Neural cell (in vitro differentiated cells): ENCODE measurements at regions not wholly inside any gene's neighbourhood (a gene's known extent, or its start where the extent isn't known, plus 50 kb on each side); places are given as distances from the start of the nearest gene placed in this dataset.
"Not testable (repeated sequence)": the region's sequence is repeated elsewhere in the genome, so short reads cannot be mapped to it uniquely, and the experiment has no call there.

Source experiments
- H2AFZ ChIP-seq: fragments of 200-600, 300-800 bp; sonication (generic), shearing (Covaris generic); 2 replicates; pipeline ENCODE4 v1.6.0; 2014; ENCODE audit warnings: low read depth, mild to moderate bottlenecking, antibody characterized with exemption, low read length, moderate library complexity
- H3F3A ChIP-seq: fragments of 200-600 bp; shearing (Covaris generic); 2 replicates; pipeline ENCODE4 v1.6.1; 2016; ENCODE audit warnings: mild to moderate bottlenecking, moderate library complexity, mixed read lengths, antibody characterized with exemption, low read length; ENCODE audit not compliant: insufficient read depth, poor library complexity, severe bottlenecking
- H3K27ac ChIP-seq: fragments of 200-600, 300-800 bp; sonication (generic), shearing (Covaris generic); 2 replicates; pipeline ENCODE4 v1.5.1; 2014; ENCODE audit warnings: mild to moderate bottlenecking, low read length, moderate library complexity
- H3K27me3 ChIP-seq: fragments of 300-800, 200-600 bp; sonication (generic), shearing (Covaris generic); 2 replicates; pipeline ENCODE4 v1.6.0; 2014; ENCODE audit warnings: mild to moderate bottlenecking, low read depth, low read length, moderate library complexity; ENCODE audit not compliant: insufficient read depth
- H3K36me3 ChIP-seq: fragments of 300-800, 200-600 bp; sonication (generic), shearing (Covaris generic); 2 replicates; pipeline ENCODE4 v1.5.1; 2014; ENCODE audit warnings: mild to moderate bottlenecking, antibody characterized with exemption, low read length, moderate library complexity; ENCODE audit not compliant: insufficient read depth
- H3K4me2 ChIP-seq: fragments of 300-800, 200-600 bp; sonication (generic), shearing (Covaris generic); 2 replicates; pipeline ENCODE4 v1.6.0; 2014; ENCODE audit warnings: mild to moderate bottlenecking, low read length
- H3K4me3 ChIP-seq: fragments of 300-800, 200-600 bp; sonication (generic), shearing (Covaris generic); 2 replicates; pipeline ENCODE4 v1.5.1; 2014; ENCODE audit warnings: mild to moderate bottlenecking, low read length, moderate library complexity
- H3K79me2 ChIP-seq: fragments of 200-600 bp; shearing (Covaris generic); replicated peaks from 2 replicates; pipeline ENCODE4 v1.6.0; 2014; ENCODE audit warnings: mild to moderate bottlenecking, low read length, moderate library complexity; ENCODE audit not compliant: insufficient read depth
- H3K9ac ChIP-seq: fragments of 300-800, 200-600 bp; sonication (generic), shearing (Covaris generic); 2 replicates; pipeline ENCODE4 v1.6.1; 2016; ENCODE audit warnings: mild to moderate bottlenecking, low read length, mixed read lengths
- H3K9me2 ChIP-seq: fragments of 200-600 bp; shearing (Covaris generic); 2 replicates; pipeline ENCODE4 v1.6.1; 2016; ENCODE audit warnings: mild to moderate bottlenecking, low read length, mixed read lengths; ENCODE audit not compliant: insufficient read depth
- H3K9me3 ChIP-seq: fragments of 200-600, 300-800 bp; sonication (generic), shearing (Covaris generic); 2 replicates; pipeline ENCODE4 v1.6.1; 2016; ENCODE audit warnings: mild to moderate bottlenecking, mixed run types, low read length, moderate library complexity, mixed read lengths
- H4K20me1 ChIP-seq: fragments of 200-600 bp; shearing (Covaris generic); 2 replicates; pipeline ENCODE4 v1.6.1; 2016; ENCODE audit warnings: mild to moderate bottlenecking, mixed run types; ENCODE audit not compliant: insufficient read depth

DNA sequence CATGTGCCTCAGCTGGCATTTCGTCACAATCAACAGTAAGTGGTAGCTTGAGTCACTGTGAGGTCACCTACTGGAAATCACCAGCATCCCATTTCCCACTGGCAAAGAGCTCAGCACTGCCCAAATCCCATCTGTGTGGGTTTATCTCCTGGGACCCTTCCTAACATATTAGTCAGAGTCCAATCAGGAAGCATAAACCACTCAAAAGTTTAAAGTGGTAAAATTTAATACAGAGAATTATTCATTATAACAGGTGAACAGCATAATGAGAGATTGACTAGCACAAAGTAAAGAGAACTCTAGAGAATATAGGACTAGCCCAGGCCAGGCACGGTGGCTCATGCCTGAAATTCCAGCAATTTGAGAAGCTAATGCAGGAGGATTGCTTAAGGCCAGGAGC lies 107.1 kb upstream of the TP53BP2 start:
- H3K4me2 ChIP-seq, H3K9me2 ChIP-seq, H3K9ac ChIP-seq, H3K27me3 ChIP-seq, H3K9me3 ChIP-seq, H2AFZ ChIP-seq, H3K36me3 ChIP-seq, H3K27ac ChIP-seq, H3K4me3 ChIP-seq, H3F3A ChIP-seq, H3K79me2 ChIP-seq, H4K20me1 ChIP-seq: not testable (repeated sequence)

DNA sequence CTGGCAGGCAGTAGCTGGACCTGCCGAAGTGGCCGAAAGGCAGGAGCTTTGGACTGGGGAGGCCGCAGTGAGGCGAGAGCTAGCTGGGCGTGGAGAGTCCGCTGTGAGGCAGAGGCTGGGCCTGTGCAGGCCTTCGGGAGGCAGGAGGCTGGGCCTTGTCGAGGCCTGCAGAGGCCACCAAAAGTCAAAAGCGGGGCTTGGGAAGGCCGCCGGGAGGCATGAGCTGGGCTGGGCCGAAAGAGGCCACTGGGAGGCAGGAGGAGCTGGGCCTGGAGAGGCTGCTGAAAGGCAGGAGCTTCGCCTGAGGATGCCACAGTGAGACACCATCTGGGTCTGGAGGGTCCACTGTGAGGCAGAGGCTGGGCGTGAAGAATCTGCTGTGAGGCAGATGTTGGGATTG lies 105.8 kb upstream of the TP53BP2 start:
- H3K9me3 ChIP-seq, H4K20me1 ChIP-seq: not testable (repeated sequence)

DNA sequence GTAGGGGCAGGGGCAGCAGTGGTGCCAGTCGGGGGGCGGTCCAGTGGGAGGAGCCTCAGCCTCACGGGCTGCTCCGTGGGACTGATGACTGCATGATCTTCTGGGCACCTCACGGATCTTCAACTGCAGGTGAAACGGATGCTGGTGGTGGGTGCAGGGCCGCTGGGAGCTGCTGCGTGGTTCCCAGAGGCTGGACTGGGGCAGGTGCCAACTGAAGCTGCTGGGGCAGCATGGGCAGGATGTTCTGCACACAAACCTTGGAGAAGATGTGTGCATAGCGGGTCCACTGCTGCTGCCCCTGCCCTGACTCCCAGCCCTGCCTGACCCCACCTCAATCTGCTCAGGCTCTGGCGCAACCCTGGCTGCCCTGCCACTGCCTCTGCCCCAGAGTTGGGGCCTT lies 104.2 kb upstream of the TP53BP2 start:
- H3K9me3 ChIP-seq, H3K27me3 ChIP-seq, H3K9me2 ChIP-seq, H3K36me3 ChIP-seq, H3K9ac ChIP-seq, H3F3A ChIP-seq, H3K4me2 ChIP-seq, H2AFZ ChIP-seq, H3K4me3 ChIP-seq, H3K79me2 ChIP-seq, H3K27ac ChIP-seq, H4K20me1 ChIP-seq: not testable (repeated sequence)

More for the DNA sequence above, 105.8 kb upstream of the TP53BP2 start:
- not testable (repeated sequence) for H3K9ac ChIP-seq, H2AFZ ChIP-seq, H3K9me2 ChIP-seq, H3K27ac ChIP-seq, H3K4me2 ChIP-seq, H3K79me2 ChIP-seq, H3K36me3 ChIP-seq, H3K4me3 ChIP-seq, H3K27me3 ChIP-seq, H3F3A ChIP-seq

DNA sequence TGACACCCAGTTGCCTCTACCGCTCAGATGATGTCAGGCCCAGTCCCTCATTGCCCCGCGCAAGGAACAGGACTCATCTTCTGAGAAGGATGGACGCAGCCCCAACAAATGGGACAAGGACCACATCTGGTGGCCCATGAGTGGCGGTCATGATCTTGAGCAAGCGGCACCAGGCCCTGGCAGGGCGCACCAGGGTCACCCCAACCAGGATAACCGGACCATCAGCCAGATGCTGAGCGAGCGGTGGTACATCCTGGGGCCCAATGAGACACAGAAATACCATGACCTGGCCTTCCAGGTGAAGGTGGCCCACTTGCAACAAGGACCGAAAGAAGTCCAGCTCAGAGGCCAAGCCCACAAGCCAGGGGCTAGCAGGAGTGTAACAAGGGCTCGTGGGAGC lies 102.3 kb upstream of the TP53BP2 start:
- not testable (repeated sequence) for H3K27me3 ChIP-seq, H3K9me3 ChIP-seq, H3K27ac ChIP-seq, H3K4me3 ChIP-seq, H3K4me2 ChIP-seq, H2AFZ ChIP-seq, H3K79me2 ChIP-seq, H4K20me1 ChIP-seq, H3K9me2 ChIP-seq, H3F3A ChIP-seq, H3K9ac ChIP-seq, H3K36me3 ChIP-seq

DNA sequence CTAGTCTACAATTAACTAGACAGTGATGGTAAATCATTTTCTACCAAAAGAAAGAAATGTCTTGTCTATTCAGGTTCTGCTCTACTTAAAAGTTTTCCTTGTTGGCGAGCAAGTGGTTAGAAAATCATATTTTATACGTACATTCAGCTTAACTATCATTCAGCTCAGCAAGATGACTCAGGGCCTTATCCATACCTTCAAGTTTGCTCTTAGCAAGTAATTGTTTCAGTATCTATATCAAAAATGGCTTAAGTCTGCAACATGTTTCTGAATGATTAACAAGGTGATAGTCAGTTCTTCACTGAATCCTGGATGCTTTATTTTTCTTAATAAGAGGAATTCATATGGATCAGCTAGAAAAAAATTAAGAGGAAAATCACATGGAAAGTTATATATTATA lies 90.8 kb upstream of the TP53BP2 start:
- not testable (repeated sequence) for H3K79me2 ChIP-seq

DNA sequence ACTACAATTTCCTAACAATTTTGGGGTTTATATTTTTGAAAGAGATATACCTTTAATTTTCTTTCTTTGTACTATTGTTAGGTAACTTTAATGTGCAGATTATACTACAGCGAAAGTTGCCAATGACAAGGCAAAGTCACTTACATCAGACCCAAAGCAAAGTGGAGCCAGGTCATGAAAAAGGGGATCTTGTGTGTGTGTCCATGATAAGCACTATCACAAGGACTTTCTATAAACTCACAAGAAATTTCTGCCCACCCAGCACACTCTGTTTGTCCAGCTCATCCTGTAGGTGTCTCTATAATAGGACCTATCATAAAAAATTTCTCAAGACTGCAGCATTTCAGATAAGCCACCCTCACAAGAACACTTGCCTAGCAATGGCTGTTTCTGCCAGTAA lies 85.7 kb upstream of the TP53BP2 start:
- H3K9me2 ChIP-seq, H3K36me3 ChIP-seq, H3K4me3 ChIP-seq, H3K79me2 ChIP-seq, H3K9ac ChIP-seq, H3K27me3 ChIP-seq, H3F3A ChIP-seq, H3K9me3 ChIP-seq, H3K27ac ChIP-seq, H2AFZ ChIP-seq, H4K20me1 ChIP-seq, H3K4me2 ChIP-seq: not testable (repeated sequence)

More for the DNA sequence above, 90.8 kb upstream of the TP53BP2 start:
- not testable (repeated sequence) for H3F3A ChIP-seq, H3K36me3 ChIP-seq, H3K9ac ChIP-seq, H3K9me2 ChIP-seq, H3K27me3 ChIP-seq, H3K4me3 ChIP-seq, H2AFZ ChIP-seq, H3K27ac ChIP-seq, H4K20me1 ChIP-seq, H3K4me2 ChIP-seq, H3K9me3 ChIP-seq

DNA sequence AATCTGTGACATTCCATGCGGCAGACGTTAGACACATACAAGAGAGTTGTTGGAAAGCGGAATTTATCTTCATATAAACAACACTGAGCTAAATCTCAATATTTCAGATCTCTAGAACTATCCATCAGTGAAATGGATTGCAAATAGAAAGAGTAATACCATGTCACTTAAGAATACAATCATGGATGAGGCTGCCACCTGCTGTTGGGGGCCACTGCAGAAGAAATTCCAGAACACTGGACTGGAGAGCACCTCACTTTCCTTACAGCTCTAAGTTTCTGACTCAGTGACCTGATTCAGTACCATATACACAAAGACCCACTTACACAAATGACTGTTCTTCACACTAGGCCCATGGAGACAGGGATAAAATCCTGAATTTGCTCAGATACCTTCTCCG lies 75.1 kb upstream of the TP53BP2 start:
- H4K20me1 ChIP-seq, H3K79me2 ChIP-seq, H3K9me2 ChIP-seq, H3K36me3 ChIP-seq, H2AFZ ChIP-seq, H3K27ac ChIP-seq, H3K9ac ChIP-seq, H3F3A ChIP-seq, H3K27me3 ChIP-seq, H3K4me2 ChIP-seq, H3K9me3 ChIP-seq, H3K4me3 ChIP-seq: not testable (repeated sequence)

DNA sequence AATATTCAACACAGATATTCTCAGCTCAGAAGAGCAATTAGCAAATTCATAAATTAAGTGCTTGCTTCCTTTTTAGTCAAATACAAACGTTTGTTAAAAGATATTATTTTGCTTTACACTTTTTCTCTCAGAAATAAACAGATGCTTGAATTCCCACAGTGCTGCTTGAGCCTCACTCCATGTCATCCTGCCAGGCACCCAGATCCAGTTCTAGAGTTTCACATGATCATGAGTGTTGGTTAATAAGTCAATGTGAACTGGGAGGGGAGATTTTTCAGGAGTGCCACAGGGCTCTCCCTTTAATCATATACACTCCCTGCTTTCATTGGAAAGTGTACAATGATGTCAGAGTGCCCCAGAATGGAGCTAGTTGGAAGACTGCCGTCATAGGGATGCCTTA lies 69.7 kb upstream of the TP53BP2 start:
- H3K27ac ChIP-seq, H2AFZ ChIP-seq, H3K4me2 ChIP-seq, H4K20me1 ChIP-seq, H3K4me3 ChIP-seq, H3K9me2 ChIP-seq, H3F3A ChIP-seq, H3K27me3 ChIP-seq, H3K36me3 ChIP-seq, H3K9ac ChIP-seq, H3K9me3 ChIP-seq, H3K79me2 ChIP-seq: not testable (repeated sequence)
